ENCODE measurements at regions not wholly inside any gene's neighbourhood (a gene's known extent, or its start where the extent isn't known, plus 50 kb on each side); places are given as distances from the start of the nearest gene placed in this dataset.

DNA sequence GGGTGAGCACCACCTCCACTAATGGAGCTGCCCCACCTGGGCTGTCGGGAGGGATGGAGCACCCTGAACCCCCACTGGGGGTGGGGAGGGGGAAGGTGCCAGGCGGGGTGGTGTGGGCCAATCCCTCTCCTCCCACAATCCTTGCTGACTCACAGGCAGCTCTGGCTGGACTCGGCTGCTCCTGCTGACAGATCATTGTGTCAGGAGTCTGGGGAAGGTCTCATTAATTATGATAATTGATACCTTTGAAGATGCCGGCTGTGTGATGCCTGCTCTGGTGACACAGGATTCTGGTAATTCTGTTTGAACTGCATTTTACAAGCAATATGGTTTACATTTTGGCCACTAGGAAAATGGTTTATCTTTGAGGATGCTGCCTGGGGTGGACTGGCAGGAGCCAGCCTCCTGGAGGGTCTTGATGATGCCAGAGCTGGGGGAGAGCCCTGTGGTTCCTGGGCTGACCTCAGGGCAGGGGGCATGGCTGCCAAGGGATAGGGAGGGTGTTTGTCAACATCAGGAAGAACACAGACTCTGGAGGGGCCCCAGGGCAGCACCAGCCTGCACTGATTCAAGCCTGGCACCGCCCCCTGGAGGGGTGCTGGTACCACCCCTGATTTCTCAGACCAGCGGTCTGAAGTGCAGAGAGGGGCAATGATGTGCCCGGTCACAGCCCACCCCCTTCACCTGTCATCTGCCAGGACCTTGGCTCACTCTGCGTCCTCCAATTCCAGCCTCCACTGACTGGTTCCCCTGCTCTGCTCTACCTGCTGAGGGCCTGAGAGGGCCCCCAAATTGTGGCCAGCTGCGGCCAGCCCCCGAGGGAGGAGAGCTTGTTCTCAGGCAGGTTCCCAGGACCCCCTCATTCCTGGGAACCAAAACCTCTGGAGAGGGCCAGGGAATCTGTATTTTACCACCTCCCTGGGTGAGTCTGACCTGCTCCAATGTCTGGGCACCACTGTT is 338.8 kb downstream of the MATN1 start:
- no peak overlapping the region for H3K4me3 ChIP-seq (ENCODE audit: insufficient read length, low read depth)
- TF ChIP-seq YY1 (IDR thresholded peaks at IDR 0.05; ENCODE audit: insufficient read depth, insufficient read length) (no peak), ZNF274 (IDR thresholded peaks at IDR 0.05; ENCODE audit: low read depth, low read length) (no peak), SUZ12 (IDR thresholded peaks at IDR 0.05; ENCODE audit: extremely low read depth, insufficient read depth, insufficient read length) (no peak)

DNA sequence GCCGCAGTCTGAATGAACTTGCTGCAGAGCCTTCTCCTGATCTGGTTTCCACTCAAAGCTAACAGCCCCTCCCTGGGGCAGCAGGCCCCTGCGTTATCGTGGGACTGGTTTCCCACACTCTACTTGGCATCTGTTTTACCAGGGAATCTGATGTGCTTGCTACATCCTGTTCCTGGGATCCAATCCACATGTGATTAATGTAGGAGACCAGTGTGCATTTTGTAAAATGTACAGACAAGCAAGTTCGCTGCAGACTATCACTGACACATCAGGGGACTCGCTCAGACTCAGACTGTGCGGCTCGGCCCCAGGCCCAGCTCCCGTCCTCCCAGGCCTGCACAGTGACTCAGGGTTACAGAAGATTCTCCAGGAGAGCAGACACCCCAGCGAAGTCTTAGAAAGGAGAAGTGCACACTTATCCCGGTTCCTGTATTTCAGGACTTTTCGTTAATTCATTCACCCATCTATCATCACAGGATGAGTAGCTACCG is 340.1 kb downstream of the MATN1 start:
- no peaks in the 10 kb centered on the region for H3K9me3 ChIP-seq (ENCODE audit: insufficient read depth, low read length)
- peaks cover 21% of the 10 kb centered on the region for H3K4me1 ChIP-seq (ENCODE audit: insufficient read depth, insufficient read length)
- no peaks in the 10 kb centered on the region for H3K36me3 ChIP-seq (ENCODE audit: insufficient read depth, insufficient read length, low read length)
- no peak for TF ChIP-seq YY1 (IDR thresholded peaks at IDR 0.05; ENCODE audit: insufficient read depth, insufficient read length)
- no peak overlapping the region for H3K9ac ChIP-seq (ENCODE audit: insufficient read length, low read depth)
- no peak for DNase-seq (ENCODE audit: low read depth, low spot score)
- no peak overlapping the region for H3K4me3 ChIP-seq (ENCODE audit: insufficient read length, low read depth)
- H3K27me3 ChIP-seq (ENCODE audit: insufficient read depth, insufficient read length), result no peaks in the 10 kb centered on the region

More for the DNA sequence above, 338.8 kb downstream of the MATN1 start:
- Histone ChIP-seq H3K27me3 (ENCODE audit: insufficient read depth, insufficient read length) (no peaks in the 10 kb centered on the region), H3K9ac (ENCODE audit: insufficient read length, low read depth) (no peak overlapping the region), H3K9me3 (ENCODE audit: insufficient read depth, low read length) (no peaks in the 10 kb centered on the region), H3K4me1 (ENCODE audit: insufficient read depth, insufficient read length) (peaks cover 13% of the 10 kb centered on the region), H3K36me3 (ENCODE audit: insufficient read depth, insufficient read length, low read length) (no peaks in the 10 kb centered on the region)
- no peak for DNase-seq (ENCODE audit: low read depth, low spot score)

DNA sequence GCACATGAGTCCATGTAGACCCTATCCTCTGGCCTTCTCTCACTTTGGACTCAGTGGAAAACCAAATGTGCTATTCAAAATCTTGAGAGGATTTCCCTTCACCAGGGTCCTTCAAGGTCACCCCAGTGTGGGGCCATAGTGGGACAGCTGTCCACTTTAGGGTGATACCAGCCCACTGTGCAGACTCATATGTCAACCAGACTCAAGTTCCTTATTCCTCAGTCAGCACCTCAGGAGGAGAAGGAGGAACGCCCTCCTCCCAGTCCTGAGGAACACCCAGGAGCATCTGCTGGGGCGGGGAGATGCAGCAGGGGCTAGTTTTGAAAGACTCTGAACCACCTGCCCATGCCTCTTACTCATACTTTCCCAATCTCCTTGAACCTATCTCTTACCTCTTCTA is 340.9 kb downstream of the MATN1 start:
- peaks cover 23% of the 10 kb centered on the region for H3K4me1 ChIP-seq (ENCODE audit: insufficient read depth, insufficient read length)
- no peak for TF ChIP-seq YY1 (IDR thresholded peaks at IDR 0.05; ENCODE audit: insufficient read depth, insufficient read length)
- no peak for TF ChIP-seq ZNF274 (IDR thresholded peaks at IDR 0.05; ENCODE audit: low read depth, low read length)
- no peak for TF ChIP-seq SUZ12 (IDR thresholded peaks at IDR 0.05; ENCODE audit: extremely low read depth, insufficient read depth, insufficient read length)

DNA sequence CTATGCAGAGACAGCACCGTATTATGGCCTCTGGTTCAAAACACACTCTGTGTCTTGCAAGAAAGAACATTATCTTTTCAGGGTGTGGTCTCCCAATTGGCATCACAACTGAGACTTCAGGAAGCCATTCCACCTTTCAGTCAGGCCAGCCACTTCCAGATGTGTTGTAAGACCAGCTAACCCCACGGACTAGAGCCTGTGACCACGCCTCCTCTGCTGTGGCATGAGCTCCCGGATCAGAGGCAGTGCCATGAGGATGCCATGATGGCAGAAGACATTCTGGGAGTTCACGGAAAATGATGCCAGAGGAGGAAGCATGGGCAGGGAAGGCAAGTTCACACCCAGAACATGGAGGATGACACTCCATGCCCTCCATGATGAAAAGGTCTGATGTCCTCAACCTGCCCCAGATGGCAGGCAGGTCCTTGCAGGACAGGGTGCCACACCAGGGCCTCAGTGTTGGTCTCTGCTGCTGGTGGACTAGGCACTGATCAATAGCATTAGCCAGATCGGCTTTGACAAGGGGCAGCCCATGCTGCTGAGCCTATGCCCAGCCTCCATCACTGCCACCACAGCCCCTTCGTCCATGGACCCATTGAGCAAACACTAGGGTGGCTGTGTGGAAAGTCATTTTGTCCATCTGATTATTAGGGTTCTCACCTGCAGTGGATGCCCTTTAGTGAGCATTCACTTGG is 341.6 kb downstream of the MATN1 start:
- Histone ChIP-seq H3K36me3 (ENCODE audit: insufficient read depth, insufficient read length, low read length) (no peaks in the 10 kb centered on the region), H3K9ac (ENCODE audit: insufficient read length, low read depth) (no peak overlapping the region), H3K27me3 (ENCODE audit: insufficient read depth, insufficient read length) (no peaks in the 10 kb centered on the region), H3K4me3 (ENCODE audit: insufficient read length, low read depth) (no peak overlapping the region), H3K9me3 (ENCODE audit: insufficient read depth, low read length) (no peaks in the 10 kb centered on the region), H3K4me1 (ENCODE audit: insufficient read depth, insufficient read length) (peaks cover 27% of the 10 kb centered on the region)
- TF ChIP-seq ZNF274 (IDR thresholded peaks at IDR 0.05; ENCODE audit: low read depth, low read length) (no peak), YY1 (IDR thresholded peaks at IDR 0.05; ENCODE audit: insufficient read depth, insufficient read length) (no peak), SUZ12 (IDR thresholded peaks at IDR 0.05; ENCODE audit: extremely low read depth, insufficient read depth, insufficient read length) (no peak)
- no peak for DNase-seq (ENCODE audit: low read depth, low spot score)

More for the DNA sequence above, 340.9 kb downstream of the MATN1 start:
- DNase-seq (ENCODE audit: low read depth, low spot score), result no peak
- H3K36me3 ChIP-seq (ENCODE audit: insufficient read depth, insufficient read length, low read length), result no peaks in the 10 kb centered on the region
- no peaks in the 10 kb centered on the region for H3K9me3 ChIP-seq (ENCODE audit: insufficient read depth, low read length)
- H3K27me3 ChIP-seq (ENCODE audit: insufficient read depth, insufficient read length), result no peaks in the 10 kb centered on the region
- H3K9ac ChIP-seq (ENCODE audit: insufficient read length, low read depth), result no peak overlapping the region
- no peak overlapping the region for H3K4me3 ChIP-seq (ENCODE audit: insufficient read length, low read depth)

DNA sequence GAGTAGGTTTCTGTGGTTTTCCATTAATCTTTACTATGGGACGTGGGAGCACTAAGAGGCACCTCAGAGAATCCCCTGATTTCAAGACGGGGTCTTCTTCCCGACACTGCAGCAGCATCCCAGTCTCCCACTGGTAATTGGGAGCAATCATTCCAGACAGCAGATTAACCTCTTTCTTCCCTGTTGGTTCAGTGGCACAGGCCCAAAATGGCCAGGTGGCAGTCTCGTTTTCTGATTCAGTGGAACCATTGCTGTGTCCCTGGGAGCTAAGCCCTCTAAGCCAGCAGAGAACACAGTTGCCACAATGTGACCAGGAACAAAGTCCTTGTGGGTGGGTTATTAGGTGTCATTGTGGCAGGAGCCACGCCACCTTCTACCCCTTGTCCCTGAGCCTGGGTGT is 342.1 kb downstream of the MATN1 start:
- TF ChIP-seq ZNF274 (IDR thresholded peaks at IDR 0.05; ENCODE audit: low read depth, low read length) (no peak), SUZ12 (IDR thresholded peaks at IDR 0.05; ENCODE audit: extremely low read depth, insufficient read depth, insufficient read length) (no peak), YY1 (IDR thresholded peaks at IDR 0.05; ENCODE audit: insufficient read depth, insufficient read length) (no peak)
- H3K4me1 ChIP-seq (ENCODE audit: insufficient read depth, insufficient read length), result peaks cover 27% of the 10 kb centered on the region
- no peak overlapping the region for H3K4me3 ChIP-seq (ENCODE audit: insufficient read length, low read depth)
- no peaks in the 10 kb centered on the region for H3K9me3 ChIP-seq (ENCODE audit: insufficient read depth, low read length)
- no peaks in the 10 kb centered on the region for H3K36me3 ChIP-seq (ENCODE audit: insufficient read depth, insufficient read length, low read length)
- H3K27me3 ChIP-seq (ENCODE audit: insufficient read depth, insufficient read length), result no peaks in the 10 kb centered on the region
- H3K9ac ChIP-seq (ENCODE audit: insufficient read length, low read depth), result no peak overlapping the region
- no peak for DNase-seq (ENCODE audit: low read depth, low spot score)

DNA sequence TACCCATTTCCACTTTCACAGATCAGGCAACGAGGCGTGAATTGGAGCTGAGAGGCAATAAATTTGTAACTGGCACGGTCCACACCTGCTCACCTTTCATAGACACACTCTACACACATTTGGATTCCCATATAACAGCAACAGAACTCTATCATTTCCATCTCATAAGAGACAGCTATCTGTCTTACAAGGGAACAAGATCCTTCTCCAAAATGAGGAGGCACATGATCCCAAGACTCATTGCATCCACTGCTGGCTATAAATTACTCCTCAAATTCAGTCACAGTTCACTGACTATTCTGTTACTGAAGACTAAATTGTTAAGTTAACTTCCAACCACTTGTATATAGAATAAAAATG is 342.8 kb downstream of the MATN1 start:
- DNase-seq (ENCODE audit: low read depth, low spot score), result no peak
- TF ChIP-seq SUZ12 (IDR thresholded peaks at IDR 0.05; ENCODE audit: extremely low read depth, insufficient read depth, insufficient read length), result no peak
- no peak for TF ChIP-seq YY1 (IDR thresholded peaks at IDR 0.05; ENCODE audit: insufficient read depth, insufficient read length)
- no peak for TF ChIP-seq ZNF274 (IDR thresholded peaks at IDR 0.05; ENCODE audit: low read depth, low read length)
- no peaks in the 10 kb centered on the region for H3K36me3 ChIP-seq (ENCODE audit: insufficient read depth, insufficient read length, low read length)

More for the DNA sequence above, 342.8 kb downstream of the MATN1 start:
- no peak overlapping the region for H3K4me3 ChIP-seq (ENCODE audit: insufficient read length, low read depth)
- H3K9ac ChIP-seq (ENCODE audit: insufficient read length, low read depth), result no peak overlapping the region
- H3K9me3 ChIP-seq (ENCODE audit: insufficient read depth, low read length), result no peaks in the 10 kb centered on the region
- peaks cover 27% of the 10 kb centered on the region for H3K4me1 ChIP-seq (ENCODE audit: insufficient read depth, insufficient read length)
- no peaks in the 10 kb centered on the region for H3K27me3 ChIP-seq (ENCODE audit: insufficient read depth, insufficient read length)

Measured in NT2/D1 (cell line).